Stimulated activated CD4-positive, alpha-beta T cell treated with anti-CD3 and anti-CD28 coated beads, Interleukin-2, amount 100 ng/mL, for 48 hours (primary cell): ENCODE measurements at regions not wholly inside any gene's neighbourhood (a gene's known extent, or its start where the extent isn't known, plus 50 kb on each side); places are given as distances from the start of the nearest gene placed in this dataset.

Experiments used
- DNase-seq, 2 donors: peaks; one replicate each; pipeline ENCODE4 v3.0.0-alpha.2; 2020

DNA sequence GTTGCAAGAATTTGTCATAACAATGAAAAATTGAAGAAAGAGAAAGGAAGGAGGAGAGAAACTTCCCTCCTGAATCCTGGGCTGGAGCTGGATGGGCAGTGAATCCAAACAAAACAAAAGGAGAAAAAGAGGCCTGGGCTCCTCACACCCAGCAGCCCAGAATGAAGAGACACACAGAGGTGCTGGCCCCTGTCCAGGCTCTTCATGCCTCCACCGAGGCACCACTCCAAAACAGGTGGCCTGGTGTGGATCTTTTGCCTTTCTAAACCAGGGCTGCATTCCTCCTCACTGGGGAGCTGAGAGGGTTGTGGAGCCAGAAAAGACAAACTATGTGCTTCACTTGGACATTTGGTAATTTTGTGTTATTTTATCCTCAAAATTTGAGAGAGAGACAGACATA, 76.0 kb downstream of the FAM124B start:
- no peak for DNase-seq

DNA sequence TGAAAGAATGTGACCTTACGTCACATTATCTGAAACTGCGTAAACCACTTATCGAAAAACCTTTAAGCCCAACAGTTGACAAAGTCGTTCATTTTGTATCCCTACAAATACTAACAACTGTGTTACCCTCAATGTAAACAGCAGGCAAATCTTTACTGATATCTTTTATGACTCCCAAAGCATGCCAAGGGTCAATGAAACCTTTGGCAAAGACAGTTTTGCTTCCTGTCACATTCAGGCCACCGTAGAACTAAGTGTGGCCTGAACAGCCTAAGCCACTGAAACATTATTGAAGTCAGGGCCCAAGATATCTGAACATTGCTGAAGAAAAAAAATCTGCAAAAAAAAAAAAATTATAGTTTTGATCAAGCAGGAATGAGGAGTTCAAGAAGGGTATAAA, 77.3 kb downstream of the FAM124B start:
- DNase-seq, result no peak

DNA sequence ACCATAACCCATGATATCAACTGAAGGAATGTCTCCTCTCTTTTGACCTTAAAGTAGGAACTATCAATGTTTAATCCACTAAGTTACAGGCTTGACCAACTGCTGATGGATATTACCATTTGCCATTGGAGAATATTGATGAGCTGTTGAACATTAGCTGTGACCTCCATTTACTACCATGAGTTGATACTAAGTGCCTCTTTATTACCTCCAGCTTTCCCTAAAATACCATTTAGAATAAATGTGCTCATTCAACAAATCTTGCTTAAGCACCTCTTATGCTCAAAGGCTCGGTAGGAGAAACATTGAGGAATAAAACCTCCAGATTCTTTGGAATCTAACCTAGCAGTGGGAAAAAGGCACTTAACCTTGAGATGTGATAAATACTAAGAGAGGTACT, 81.2 kb downstream of the FAM124B start:
- no peak for DNase-seq

DNA sequence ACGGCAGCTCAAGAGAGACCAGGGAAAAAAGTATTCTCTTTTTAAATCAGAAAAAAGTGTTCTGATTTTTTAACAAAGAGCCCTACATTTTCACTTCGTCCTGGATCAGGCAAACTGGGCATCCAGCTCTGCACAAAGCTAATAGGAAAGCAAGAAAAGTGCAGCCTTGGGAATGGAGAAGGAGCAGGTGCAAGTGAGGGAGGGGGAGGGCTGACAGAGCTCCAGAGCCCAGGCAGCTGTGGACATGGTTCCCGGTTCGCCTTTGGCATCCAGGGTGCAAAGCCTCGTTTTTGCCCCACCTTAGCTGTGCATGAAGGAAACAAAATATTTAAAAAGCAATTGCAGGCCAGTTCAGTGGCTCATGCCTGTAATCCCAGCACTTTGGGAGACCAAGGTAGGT, 82.2 kb downstream of the FAM124B start:
- no peak for DNase-seq

DNA sequence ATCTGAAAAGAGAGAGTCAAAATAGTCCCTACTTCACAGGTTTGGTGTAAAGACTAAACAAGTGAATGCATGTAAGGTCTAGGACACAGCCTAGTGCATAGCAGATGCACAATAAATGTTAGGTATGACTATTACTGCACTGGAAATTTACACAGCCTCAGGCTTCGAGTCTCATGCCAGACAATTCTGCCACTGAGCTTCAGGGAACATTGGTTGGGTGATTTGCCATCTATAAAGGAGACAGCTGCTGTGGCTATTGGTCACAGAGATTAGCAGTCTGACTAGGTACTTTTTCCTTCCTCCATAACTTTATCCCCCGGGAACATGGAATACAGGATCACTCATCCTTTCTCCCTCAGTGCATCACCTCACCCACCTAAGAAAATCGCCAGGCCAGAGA, 89.2 kb downstream of the FAM124B start:
- no peak for DNase-seq

DNA sequence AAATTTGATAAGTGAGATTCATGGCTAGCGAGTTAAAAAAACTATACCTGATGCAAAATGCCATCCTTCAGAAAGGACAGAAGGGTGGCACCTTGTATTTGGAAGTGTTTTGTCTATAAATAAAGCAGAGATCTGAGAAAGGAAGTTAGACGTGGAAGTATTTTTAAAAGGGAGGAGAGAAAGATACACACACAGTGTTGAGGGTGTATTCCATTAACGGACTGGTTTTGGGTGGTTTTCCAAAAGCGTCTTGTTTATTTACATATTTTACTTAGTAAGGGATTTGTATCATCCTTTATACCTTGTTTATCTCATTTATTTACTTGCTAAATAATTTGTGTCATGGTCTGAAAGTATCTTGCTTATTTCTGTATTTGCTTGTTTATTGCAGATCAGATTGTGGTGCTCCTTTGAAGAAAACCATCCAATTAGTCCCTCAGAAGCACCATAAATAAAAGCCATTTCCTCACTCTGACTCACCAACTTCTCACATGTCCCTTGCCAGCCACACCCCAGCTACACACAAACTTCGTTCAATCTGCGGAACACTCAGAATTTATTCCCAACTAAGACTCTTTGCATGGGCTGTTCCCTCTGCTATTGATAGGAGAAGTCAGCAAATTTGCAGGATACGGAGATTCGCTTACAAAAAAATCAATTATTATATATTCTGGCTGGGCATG, 90.8 kb downstream of the FAM124B start:
- DNase-seq, result no peak

DNA sequence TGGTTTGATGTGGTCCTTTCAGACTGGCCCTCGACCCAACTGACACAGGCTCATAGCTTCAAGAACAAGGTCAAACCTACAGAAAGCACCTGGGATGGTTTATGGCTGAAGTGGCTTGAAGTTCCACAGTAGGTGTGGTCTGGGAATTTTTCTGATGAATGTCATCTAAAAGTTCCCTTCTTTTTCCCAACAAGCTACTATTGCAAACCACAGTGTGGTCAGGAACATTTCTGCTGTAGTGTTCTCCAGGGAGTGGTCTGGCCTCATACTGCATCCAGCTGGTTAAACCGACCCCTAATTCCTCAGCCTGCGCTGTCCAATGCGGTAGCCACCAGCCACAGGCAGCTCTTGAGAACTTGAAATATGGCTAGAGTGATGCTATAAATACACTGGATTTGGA, 92.7 kb downstream of the FAM124B start:
- no peak for DNase-seq

DNA sequence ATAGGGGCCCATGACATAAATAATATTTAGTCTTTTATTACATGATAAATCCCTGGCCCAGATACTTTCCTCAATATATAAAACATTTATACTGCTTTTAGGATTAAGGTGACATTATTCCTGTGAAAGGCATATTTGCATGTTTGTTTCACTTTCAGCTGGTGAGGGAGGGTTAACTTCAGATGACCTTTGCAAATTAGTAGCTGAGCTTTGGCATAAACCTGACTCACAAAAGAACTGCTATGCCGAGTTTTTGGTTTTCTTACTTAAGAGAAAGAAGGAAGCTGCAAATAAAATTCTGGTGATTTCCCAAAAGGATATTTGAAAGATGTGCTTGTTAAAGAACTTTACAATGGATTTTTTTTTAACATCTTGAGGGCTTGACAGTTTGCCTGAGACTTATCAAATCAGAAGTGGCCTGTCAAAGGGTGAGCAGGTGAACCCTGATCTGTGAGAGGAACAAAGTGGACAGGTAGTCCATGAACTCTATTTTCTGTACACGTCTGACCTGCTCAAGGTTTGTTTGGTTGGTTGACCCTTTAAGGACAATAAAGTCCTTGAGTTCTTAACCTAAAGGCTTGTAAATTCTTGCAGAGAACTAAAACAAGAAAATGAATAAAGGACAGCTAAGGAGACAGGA, 93.5 kb downstream of the FAM124B start:
- no peak for DNase-seq

DNA sequence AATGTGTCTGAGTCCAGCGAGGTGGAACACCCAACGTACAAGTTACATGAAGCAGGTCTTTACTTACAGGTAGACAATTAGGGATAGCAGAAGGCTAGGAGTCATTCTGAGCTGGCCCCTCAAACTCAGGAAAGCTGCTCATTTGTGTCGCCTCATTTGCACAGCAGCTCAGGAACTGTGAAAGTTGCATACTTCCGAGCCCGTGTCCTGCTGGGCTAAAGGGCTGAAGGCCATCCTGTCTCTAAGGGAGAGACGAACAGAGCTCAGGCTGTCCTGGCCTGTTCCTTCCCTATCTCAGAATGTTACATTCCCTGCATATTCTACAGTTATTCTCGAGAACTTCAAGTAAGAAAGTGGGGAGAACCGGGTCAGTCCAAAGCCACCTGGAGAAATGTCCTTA, 99.0 kb downstream of the FAM124B start:
- no peak for DNase-seq

DNA sequence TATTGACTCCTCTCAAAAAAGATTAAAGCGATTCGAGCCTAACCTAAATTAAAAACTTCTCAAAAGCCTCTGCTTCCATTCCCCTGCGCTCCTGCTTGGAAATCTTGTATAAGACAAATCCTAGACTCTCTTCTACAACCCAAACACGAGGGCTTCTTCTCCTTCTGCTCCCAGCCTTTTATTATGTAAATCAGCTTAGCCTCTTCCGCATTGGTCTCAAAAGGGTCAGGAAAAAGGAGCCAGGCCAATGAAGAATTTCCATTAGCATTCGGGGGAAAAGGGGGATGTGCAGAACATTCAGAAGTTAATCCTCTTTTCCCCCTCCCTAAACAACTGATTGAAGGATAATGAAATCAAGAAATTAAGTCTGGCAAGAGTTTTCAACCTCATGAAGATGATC, 107.9 kb downstream of the FAM124B start:
- DNase-seq, result no peak

DNA sequence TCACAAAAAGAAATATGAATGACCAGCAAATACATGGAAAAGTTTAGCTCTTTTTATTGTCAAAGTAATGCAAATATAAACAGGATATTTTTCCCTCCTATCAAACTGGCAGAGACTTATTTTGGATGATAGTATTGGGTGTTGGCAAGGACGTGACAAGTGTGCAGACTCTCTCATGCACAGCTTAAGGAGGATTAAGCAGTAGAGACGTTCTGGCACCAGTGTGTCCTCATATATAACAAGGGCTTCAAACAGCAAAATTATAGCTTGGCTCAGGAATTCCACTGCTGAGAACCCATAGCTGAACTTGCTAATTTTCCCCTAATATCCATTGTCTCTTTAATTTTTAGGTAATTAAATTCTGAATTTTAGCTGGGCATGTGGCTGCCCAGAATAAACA, 114.4 kb downstream of the FAM124B start:
- no peak for DNase-seq

DNA sequence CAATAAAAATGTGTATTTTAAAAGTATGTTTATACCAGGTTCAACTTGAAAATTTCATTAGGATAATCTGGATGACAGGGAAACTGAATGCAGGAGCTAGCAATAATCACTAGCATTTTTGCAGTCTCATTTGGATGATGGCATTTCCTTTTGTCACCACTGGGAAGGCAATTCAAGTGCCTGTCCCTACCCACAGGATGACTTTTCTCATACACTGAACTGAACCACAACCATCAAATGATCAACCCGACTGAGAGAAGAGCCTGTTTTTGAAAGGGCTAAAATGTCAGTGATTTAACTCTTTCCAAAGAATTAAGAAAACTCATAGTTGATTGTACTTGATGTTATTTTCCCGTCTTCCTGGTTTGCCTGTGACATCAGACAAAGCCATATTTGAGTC, 115.0 kb downstream of the FAM124B start:
- DNase-seq, result no peak

DNA sequence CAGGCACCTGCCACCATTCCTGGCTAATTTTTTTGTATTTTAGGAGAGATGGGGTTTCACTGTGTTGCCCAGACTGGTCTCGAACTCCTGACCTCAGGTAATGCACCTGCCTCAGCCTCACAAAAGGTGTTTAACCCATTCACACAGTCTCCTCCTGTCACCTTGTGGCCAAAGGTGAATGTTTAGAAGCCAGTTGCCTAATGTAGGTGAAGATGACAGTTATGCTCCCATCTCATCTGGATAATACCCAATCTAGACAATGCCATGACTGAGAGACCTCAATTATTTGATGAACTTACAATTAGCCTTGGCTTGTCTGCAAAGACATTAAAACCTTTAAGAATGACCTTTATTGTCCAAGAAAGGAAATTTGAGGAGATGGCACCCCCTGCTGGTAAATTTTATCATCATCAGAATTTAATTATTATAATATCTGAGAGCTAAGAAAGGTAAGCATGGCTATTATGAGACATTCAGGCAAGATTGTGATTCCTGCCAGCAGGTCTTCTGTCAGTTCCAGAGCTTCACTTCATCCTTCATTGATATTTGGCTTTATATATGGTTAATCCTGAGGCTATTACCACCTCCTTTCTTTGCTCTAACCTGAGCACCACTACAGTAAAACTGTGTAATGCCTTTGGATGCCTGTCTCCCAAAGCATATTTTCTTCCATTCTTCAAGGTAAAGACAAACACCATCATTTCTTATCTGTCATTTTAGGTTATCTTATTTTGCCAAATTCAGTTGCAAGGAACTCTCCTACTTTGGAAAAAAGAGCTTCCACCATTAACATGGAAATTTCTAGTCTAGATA, 117.6 kb downstream of the FAM124B start:
- peak; percentile 7 to 8 for DNase-seq

DNA sequence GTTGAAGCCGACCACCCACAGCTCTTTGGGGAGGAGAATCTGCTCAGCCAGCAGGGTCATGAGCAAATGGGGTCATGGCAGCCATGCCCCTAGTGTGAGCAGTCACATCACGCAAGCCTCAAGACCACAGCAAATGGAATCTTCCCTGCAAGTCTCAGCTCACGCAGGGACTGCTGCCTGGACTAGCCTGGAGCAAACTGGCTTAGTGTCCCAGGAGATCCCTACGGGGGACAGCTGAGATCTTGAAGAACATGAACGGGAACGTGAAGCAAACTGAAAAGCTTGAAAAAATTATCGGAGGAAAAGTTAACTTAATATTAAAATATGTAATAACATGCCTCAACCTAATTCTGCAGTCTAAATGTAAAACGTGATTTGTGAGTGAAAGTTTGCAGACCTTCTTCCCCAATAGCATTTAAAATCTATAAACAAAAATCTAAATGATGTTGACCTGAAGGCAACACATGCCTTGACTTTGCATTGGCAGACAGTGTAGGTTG, 118.4 kb downstream of the FAM124B start:
- DNase-seq, result no peak

DNA sequence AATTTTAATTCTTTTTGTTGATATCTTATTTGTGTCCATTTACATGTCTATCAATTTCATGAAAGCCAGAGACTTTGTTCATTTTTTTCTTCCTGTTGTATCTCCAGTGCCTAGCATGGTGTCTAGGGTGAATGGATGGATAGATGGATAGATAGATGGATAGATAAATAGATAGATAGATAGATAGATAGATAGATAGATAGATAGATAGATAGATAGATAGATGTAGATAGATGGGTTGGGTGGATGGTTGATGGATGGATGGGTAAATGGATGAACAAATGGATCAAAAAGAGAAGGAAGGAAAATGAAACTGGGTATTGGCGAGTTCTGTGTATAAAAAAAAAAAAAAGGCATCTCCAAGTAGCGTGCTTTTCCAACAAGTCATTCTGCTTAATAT, 120.5 kb downstream of the FAM124B start:
- no peak for DNase-seq

DNA sequence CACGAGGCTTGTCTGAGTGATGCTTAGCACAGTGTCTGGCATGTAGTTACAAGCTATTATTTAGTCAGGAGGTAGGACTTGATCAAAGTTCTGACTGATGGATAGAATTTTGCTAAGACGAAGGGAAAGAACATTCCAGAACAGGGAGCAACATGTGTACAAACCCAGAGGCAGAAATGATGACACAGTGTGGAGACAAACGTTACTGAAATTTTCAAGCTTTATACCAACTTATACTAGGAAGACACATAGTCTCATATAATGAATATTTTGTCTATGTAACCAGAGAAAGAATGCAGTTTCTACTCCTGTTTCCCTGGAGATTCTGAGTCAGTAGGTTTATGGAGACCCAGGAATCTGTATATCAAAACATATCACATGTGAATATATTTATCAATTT, 123.4 kb downstream of the FAM124B start:
- no peak for DNase-seq

DNA sequence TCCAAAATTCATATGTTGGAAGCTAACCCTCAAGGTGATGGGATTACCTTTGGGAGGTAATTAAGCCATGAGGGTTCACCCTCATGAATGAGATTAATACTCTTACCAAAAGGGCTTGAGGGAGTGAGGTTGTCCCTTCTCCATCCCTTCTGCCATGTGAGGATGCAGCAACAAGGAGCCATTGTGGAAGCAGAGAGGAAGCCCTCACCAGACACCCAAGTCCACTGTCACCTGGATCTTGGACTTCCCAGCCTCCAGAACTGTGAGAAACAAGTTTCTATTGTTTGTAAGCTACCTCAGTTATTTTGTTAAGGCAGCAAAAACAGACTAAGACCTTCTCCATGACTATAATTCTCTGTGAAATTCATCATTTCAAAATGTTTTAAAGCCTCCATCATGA, 125.7 kb downstream of the FAM124B start:
- DNase-seq, result no peak

DNA sequence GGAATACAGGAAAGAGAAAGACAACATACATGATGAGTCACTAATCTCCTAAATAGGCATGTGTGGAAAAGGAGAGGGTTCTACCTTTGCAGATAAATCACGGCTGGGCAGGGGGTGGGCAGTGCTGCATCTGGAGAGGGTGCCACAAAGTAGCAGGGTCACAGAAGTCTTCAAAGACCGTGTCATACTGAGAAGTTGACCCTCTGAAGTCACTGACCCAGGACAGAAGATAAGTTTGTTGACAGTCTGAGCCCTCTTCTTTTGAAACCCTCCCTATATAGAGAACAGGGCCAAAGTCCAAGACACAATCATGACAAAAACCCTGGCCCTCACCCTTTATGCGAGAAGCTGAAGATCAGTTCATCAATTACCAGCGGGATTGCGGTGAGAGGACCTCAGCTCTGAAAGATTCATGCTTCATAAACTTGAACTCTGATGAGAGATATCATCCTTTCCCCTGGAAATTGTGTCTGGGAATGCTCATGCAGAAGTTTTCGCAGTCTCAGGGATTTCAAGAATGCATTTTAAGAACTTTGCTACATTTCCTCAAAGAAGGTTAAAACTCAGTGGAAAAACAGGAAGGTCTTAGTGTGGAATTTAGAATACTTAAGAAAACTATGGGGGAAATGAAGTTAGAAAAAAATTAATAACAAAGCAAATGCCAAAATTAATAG, 129.5 kb downstream of the FAM124B start:
- no peak for DNase-seq

DNA sequence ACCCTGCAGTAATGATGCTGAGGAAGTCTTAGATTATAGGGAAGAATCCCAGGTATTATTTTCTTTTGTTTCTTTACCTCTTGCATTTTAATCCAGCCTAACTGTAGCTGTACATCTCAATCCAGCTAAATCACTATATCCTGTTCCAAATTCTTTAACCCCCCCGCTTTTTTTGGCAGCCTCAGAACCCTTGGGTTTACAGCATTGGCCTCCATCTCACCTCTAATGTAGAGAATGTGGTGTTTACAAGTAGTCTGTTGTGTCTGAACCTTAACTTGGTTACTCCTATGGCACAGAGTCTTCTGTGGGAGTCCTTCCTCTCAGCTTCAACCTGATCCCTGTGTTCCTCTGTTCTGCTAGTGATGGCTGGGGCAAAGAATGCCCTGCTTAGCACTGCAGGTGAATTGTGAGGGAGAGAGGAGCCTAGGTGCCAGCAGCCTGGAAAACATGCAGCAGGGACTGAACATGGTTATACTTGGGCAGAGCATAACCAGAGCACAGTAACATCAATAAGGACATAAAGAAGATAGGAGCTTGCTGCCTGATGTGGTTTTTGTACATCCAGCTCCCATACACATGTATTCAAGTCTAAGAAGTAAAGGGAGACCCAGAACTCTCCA, 130.2 kb downstream of the FAM124B start:
- no peak for DNase-seq

DNA sequence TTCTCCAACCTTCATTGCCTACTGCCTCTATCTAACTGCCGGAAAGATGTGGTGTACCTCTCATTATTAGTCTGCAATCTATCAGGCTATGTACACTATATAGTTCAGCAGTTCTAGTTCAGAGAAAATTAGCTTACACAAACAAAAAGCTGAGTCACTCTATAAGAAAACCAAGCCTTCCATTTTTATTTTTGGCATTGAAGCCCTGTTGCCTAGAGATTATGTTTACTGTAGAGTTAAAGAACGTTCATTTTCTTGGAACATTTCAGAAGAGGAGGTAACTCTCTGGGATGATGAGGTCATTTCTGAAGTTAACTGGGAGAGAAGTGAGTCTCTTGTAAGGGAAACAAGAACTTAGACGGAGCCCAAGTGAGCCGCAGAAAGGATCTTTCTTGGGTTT, 133.5 kb downstream of the FAM124B start:
- DNase-seq, result no peak

DNA sequence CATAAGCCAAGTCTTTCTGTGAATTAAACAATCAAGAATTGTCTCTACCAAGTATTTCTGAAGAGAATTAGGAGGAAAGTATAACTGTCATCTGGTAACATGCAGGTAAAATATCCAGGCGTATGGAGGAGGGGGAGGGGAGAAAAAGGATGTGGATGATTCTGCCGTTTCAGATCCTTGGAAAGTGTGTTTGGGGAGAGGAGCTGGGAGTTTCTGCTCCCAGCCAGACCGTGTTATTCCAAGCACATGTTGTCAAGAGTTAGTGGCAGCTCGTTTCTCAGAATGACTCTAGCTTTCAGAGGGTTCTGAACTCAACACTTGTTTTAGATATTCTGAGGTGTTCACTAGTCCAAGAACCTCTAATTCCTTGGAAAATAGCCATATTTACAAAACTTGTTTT, 137.6 kb downstream of the FAM124B start:
- DNase-seq, result no peak

DNA sequence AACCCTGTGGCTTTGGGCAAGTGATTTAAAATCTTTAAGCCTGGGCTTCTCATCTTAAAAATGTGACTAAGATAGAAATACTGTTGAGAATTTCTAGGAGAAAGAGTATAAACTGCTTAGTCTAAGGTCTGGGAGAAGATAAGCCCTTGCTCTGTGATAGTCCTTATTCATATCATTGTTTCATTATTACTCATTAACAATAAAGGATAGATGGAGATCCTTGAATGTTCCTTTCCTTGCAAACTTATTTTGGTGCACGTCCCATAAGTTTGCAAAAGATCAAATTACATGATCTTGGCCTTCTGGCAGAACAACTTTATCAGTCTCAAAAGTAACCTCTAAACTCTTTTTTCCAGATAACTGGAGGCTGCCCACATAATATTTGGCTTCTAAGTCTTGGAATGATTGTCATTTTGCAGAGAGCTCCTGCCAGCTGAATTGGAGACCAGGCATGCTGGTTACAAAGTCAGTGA, 138.3 kb downstream of the FAM124B start:
- DNase-seq, result no peak

DNA sequence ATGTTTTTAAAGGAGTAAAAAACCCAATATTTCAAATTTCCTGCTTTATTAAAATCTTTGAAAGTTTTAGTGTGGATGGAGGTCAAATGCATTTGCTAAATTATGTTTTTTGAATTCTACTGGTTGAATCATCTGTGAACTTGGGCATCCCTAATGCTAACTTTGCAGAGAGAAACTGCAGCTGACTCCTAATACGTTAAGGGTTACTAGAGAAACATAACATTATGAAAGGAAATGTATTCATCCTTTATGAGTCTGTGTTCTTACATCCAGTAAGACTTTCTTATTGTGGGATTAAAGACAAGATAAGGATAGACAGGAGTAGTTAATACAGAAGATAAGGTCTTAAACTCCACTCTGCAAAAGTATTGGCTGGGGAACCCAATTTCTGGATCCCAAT, 140.6 kb downstream of the FAM124B start:
- DNase-seq, result no peak
